GM10248 (cell line): ENCODE measurements at regions not wholly inside any gene's neighbourhood (a gene's known extent, or its start where the extent isn't known, plus 50 kb on each side); places are given as distances from the start of the nearest gene placed in this dataset.

Experiments used
- CTCF ChIA-PET: fragments of 300-600 bp; sonication (Branson Sonifier 250); formaldehyde crosslinking; extraction: SDS; loops from one replicate; lab custom pipeline; 2021; ENCODE audit warnings: antibody characterized with exemption; lab: Yijun Ruan, JAX
- POLR2A ChIA-PET: fragments of 350-650 bp; sonication (Branson Sonifier 250); formaldehyde crosslinking; extraction: SDS; loops from one replicate; lab custom pipeline; 2020; ENCODE audit warnings: antibody characterized with exemption; lab: Yijun Ruan, JAX
- DNase-seq: peaks from one replicate; pipeline ENCODE4 v3.0.0; 2012; ENCODE audit errors: extremely low spot score
- CTCF ChIP-seq: IDR thresholded peaks from 2 replicates; pipeline ENCODE4 v1.5.1; 2012; ENCODE audit warnings: mild to moderate bottlenecking, low read depth; ENCODE audit errors: extremely low read depth, missing control alignments, control extremely low read depth

- CTCF ChIA-PET: interaction anchor here (1.7 kb wide), 1 partner anchor 9 kb away, joined by 5 read pairs; no protein-coding TSS in a partner anchor
- POLR2A ChIA-PET: interaction anchor here (0.7 kb wide), 1 partner anchor 1100 kb away, joined by 4 read pairs; no protein-coding TSS in a partner anchor
- no peak for TF ChIP-seq CTCF
- DNase-seq: no peak
Observed at GRCh38 chr15:61640756-61641155, 411.7 kb upstream of the RORA start.

- ChIA-PET POLR2A (no interaction called here), CTCF (no interaction called here)
- TF ChIP-seq CTCF: no peak
- no peak for DNase-seq
Observed at GRCh38 chr15:61639491-61639890, 410.4 kb upstream of the RORA start.

GRCh38 chr15:61634837-61635236 is 405.7 kb upstream of the RORA start:
- no peak for TF ChIP-seq CTCF
- no peak for DNase-seq
- POLR2A ChIA-PET: no interaction called here
- CTCF ChIA-PET: interaction anchor here (1.1 kb wide), 1 partner anchor 11 kb away, joined by 3 read pairs; no protein-coding TSS in a partner anchor

DNA sequence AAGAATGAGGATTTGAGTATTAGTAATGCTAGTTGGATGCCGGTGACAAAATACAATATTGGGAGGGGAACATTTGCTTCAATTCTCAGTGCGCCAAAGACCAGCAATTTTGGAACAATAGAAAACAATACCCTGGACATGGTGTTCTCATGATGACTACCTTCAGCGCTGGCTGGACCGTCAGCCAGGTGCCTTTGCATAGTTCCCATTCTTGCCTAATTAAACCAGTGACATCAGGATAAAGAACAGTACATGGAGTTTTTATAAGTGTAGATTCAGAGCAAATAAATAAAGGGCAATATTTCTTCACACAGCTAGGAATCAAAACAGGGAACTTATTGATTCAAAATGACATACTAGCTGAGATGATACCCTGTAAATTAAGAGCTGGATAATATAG is 404.8 kb upstream of the RORA start:
- ChIA-PET POLR2A (no interaction called here), CTCF (interaction anchor here (1.1 kb wide), 1 partner anchor 12 kb away, joined by 3 read pairs; no protein-coding TSS in a partner anchor)
- TF ChIP-seq CTCF: no peak
- no peak for DNase-seq

GRCh38 chr15:61629269-61629668 is 400.2 kb upstream of the RORA start:
- no peak for DNase-seq
- no peak for TF ChIP-seq CTCF
- CTCF ChIA-PET: interaction anchor here (1.2 kb wide), 1 partner anchor 26 kb away, joined by 3 read pairs; no protein-coding TSS in a partner anchor
- POLR2A ChIA-PET: no interaction called here

DNA sequence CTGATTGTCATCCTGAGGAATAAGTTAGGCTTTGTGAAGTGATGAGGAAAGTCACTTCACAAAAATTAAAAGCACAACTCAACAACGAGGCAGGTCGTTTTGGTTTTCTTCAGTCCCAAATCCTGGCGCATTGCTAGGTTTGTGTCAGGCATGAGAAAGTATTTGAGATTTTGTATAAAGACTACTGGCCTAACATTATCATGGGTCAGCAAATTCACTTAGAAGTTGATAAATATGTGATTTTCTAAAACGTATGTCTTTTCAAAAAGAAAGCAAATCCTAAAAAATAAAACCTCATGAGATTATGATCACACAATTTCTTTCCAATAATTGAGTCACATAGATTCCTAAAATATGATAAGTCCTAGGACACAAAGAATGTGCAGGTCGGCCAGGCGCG is 395.8 kb upstream of the RORA start:
- ChIA-PET POLR2A (no interaction called here), CTCF (no interaction called here)
- TF ChIP-seq CTCF: no peak
- DNase-seq: no peak
